IPS DF 6.9 (cell line): ENCODE measurements at regions not wholly inside any gene's neighbourhood (a gene's known extent, or its start where the extent isn't known, plus 50 kb on each side); places are given as distances from the start of the nearest gene placed in this dataset.

Experiments used
- DNase-seq: peaks from one replicate; pipeline ENCODE4 v3.0.0-alpha.2; 2013; ENCODE audit warnings: low read depth, low spot score
- H3K27ac ChIP-seq: one replicate; pipeline ENCODE4 v1.5.1; 2013; ENCODE audit warnings: low read length, control low read depth
- H3K27me3 ChIP-seq: 2 replicates; pipeline ENCODE4 v1.6.1; 2013; ENCODE audit warnings: mild to moderate bottlenecking, low read length; ENCODE audit not compliant: control insufficient read depth, insufficient read depth
- H3K36me3 ChIP-seq: 2 replicates; pipeline ENCODE4 v1.6.1; 2013; ENCODE audit warnings: low read length; ENCODE audit not compliant: control insufficient read depth, insufficient read depth
- H3K4me1 ChIP-seq: 2 replicates; pipeline ENCODE4 v1.6.1; 2013; ENCODE audit warnings: low read length; ENCODE audit not compliant: control insufficient read depth, insufficient read depth
- H3K4me3 ChIP-seq: 2 replicates; pipeline ENCODE4 v1.5.1; 2013; ENCODE audit warnings: mild to moderate bottlenecking, low read length
- H3K9me3 ChIP-seq: 2 replicates; pipeline ENCODE4 v1.6.1; 2013; ENCODE audit warnings: low read length, inconsistent platforms; ENCODE audit not compliant: control insufficient read depth, insufficient read depth
- WGBS: extraction: QIAGEN DNeasy Blood & Tissue Kit; methylation state at CpG from one replicate; pipeline ENCODE4 v1.1.7; 2013; ENCODE audit warnings: mixed read lengths, missing lambda C conversion rate; ENCODE audit not compliant: insufficient read length, insufficient coverage; 5-methylcytosine and 5-hydroxymethylcytosine counted together

DNA sequence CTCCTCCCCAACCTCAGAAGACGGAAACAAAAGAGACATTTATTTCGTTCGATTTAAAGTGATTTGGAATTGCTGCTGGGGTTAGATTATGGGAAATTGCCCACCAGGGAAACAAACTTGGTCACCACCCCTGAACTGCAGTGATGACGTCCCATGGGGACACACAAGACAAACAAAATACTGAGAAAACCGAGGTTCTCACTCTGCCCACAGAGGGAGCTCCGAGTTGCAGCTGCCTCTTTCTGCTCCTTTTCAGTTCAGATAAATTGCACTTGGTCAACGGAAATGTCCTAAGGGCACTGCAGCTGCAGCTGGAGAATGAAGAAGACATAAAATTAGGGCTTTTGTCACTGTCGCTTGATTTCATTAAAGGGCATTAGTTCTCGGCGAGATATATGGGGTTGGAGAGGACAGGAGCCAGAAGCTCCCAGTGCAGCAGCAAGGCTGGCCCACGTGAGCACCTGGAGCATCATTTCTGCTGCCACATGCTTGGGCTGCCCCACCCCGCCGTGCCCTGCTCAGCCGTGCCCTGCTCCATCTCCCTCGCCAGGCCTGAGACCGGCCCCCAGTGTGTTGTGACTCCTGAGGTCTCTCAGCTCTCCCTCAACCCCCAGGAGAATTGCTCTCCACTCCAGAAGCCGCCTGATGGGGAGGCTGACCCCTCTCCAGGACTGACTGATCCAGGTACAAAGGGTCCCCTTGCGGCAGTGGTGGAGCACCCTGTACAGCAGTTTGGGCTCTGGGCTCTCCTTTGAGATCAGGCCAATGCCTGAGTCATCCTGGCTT, 231.7 kb upstream of the AJAP1 start:
- no peak overlapping the region for H3K4me3 ChIP-seq
- peaks cover 20% of the 10 kb centered on the region for H3K9me3 ChIP-seq
- no peaks in the 10 kb centered on the region for H3K4me1 ChIP-seq
- no peaks in the 10 kb centered on the region for H3K27me3 ChIP-seq
- DNase-seq, result no peak
- no CpG with 5 or more reads among the region's 18 CpGs for WGBS
- H3K27ac ChIP-seq, result no peak overlapping the region
- peaks cover 3% of the 10 kb centered on the region; the same call in 1 of the 2 replicates for H3K36me3 ChIP-seq

- no peak overlapping the region for H3K4me3 ChIP-seq
- DNase-seq, result no peak
- no peaks in the 10 kb centered on the region for H3K27me3 ChIP-seq
- H3K4me1 ChIP-seq, result no peaks in the 10 kb centered on the region
- WGBS, result no CpG with 5 or more reads among the region's 8 CpGs
- peaks cover 3% of the 10 kb centered on the region; the same call in 1 of the 2 replicates for H3K36me3 ChIP-seq
- peaks cover 21% of the 10 kb centered on the region for H3K9me3 ChIP-seq
- H3K27ac ChIP-seq, result no peak overlapping the region
Observed at GRCh38 chr1:4424254-4424653, 230.2 kb upstream of the AJAP1 start.

DNA sequence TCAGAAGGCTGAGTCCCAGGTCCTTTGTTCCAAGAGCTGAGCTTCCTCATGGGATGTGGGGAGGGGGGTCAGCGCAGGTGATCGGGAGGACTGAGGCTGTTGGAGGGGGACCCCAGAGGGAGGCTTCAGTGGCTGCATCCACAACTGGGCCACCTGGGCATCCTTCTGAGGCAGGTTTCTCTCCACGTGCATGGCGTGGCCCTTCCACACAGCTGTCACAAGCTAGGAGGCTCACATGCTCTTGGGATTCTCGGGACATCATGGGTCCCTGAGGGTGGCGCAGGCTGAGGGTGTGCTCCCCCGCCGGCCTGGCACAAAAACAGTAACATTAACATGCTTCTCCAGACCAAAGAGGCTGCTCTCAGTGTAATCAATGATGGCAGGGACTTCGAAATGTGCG, 229.6 kb upstream of the AJAP1 start:
- Histone ChIP-seq H3K36me3 (peaks cover 3% of the 10 kb centered on the region; the same call in 1 of the 2 replicates), H3K27ac (no peak overlapping the region), H3K4me3 (no peak overlapping the region), H3K27me3 (no peaks in the 10 kb centered on the region), H3K4me1 (no peaks in the 10 kb centered on the region), H3K9me3 (peaks cover 20% of the 10 kb centered on the region)
- WGBS, result no CpG with 5 or more reads among the region's 10 CpGs
- DNase-seq, result no peak

DNA sequence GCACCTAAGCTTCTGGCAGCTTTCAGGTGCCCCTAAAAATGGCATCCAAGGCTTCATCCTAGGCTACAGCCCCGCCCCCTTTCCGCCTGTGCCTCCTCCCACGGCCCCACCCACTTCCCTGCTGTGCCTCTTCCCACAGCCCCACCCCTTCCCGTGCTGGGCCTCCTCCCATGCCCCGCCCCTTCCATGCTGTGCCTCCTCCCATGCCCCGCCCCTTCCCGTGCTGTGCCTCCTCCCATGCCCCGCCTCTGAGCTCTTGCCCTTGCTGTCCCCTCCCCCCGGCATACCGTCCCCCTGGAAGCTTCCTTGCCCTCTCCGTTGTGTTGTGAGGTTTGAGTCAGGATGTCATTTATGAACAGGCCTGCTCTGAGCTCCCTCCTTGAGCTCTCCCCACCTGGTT, 228.5 kb upstream of the AJAP1 start:
- Histone ChIP-seq H3K36me3 (peaks cover 3% of the 10 kb centered on the region; the same call in 1 of the 2 replicates), H3K4me3 (no peak overlapping the region), H3K27me3 (no peaks in the 10 kb centered on the region), H3K4me1 (no peaks in the 10 kb centered on the region), H3K9me3 (peaks cover 24% of the 10 kb centered on the region), H3K27ac (no peak overlapping the region)
- WGBS, result no CpG with 5 or more reads among the region's 11 CpGs
- DNase-seq, result no peak

DNA sequence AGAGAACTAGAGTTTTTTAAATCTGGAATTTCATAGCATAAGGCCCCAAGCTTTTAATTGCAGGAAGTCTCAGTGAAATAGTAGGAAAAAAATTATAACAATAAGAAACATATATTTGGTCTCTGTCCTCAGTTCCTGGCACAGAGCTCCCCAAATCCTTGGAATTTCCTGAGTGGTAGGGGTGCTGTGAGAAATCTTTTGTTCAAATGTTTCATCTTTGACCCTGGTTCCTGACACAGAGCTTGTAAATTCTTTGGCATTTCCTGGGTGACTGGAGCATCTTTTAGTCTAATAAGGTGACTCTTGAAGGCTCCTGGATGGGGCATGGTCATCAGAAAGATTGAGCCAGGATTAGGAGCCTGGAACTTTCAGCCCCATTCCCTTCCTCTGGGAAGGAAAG, 225.7 kb upstream of the AJAP1 start:
- H3K27me3 ChIP-seq, result no peaks in the 10 kb centered on the region
- no peak overlapping the region for H3K4me3 ChIP-seq
- DNase-seq, result no peak
- peaks cover 28% of the 10 kb centered on the region for H3K9me3 ChIP-seq
- H3K27ac ChIP-seq, result no peak overlapping the region
- no peaks in the 10 kb centered on the region for H3K4me1 ChIP-seq
- H3K36me3 ChIP-seq, result no peaks in the 10 kb centered on the region

DNA sequence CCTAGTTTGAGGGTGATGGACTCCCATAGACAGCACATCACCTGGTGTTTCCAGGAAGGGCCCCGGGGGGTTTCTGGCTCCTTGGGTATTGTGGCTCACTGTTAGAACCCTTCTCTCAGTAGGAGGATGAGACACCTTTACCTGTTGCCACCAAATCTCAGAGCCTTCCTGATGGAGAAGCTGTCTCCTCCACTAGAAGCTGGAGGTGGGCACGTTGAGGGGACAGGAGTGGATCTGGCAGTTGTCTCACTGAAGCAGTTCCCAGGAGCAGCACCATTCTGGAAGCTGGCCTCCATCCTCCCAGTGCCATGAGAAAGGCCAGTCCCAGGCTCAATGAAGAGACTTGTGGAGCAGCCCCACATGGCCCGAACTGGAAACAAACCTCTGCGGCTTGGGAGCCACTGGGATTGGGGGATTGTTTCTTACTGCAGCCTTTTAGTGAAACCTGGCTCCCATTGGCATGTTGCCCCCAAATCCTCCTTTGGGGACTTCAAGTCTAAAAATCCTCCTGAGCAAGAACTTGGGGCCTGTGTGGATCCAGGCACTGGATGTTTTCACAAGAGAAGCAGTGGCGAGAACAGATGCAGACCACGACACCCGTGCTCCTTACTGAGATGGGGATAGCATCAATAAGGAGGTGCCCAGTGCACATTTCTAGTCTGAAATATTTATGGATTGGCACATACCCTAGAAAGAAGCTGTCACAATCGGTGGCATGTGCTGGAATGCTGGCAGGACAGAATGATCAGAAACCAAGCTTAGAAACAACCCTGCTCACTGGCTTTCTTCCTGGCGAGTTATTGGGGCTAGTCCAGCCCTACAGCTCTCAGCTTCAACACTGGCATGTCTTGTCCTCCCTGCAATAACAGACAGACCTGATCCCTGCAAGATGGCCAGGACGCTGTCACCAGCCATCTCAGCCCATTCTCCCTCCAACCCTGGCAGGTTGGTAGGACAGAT, 223.7 kb upstream of the AJAP1 start:
- no peak for DNase-seq
- no CpG with 5 or more reads among the region's 10 CpGs for WGBS
- Histone ChIP-seq H3K27me3 (no peaks in the 10 kb centered on the region), H3K27ac (no peak overlapping the region), H3K4me1 (no peaks in the 10 kb centered on the region), H3K36me3 (no peaks in the 10 kb centered on the region), H3K4me3 (no peak overlapping the region), H3K9me3 (peaks cover 25% of the 10 kb centered on the region)

- no CpG with 5 or more reads among the region's 6 CpGs for WGBS
- H3K4me1 ChIP-seq, result no peaks in the 10 kb centered on the region
Observed at GRCh38 chr1:4431491-4431890, 222.9 kb upstream of the AJAP1 start.

DNA sequence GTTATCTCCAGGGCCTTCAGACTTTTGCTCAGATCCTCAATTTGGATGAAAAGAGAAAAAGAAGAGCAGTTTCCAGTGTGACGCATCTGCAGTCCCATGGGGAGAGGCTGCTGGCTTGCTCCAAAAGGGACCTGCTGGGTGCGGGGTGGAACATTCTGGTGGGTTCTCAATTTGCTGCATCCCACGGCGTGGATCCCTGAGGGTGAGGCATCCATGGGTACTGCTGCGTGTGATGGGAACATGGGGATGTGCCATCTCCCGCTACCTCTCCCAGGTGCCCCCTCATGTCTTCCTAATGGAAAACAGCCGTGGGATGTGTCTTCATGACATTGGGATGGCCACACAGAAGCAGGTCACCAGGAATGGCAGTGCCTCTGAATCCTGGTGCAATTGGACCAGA, 221.3 kb upstream of the AJAP1 start:
- Histone ChIP-seq H3K9me3 (peaks cover 26% of the 10 kb centered on the region), H3K4me3 (no peak overlapping the region), H3K4me1 (no peaks in the 10 kb centered on the region), H3K27ac (no peak overlapping the region), H3K36me3 (no peaks in the 10 kb centered on the region), H3K27me3 (no peaks in the 10 kb centered on the region)
- DNase-seq, result no peak
- WGBS, result no CpG with 5 or more reads among the region's 7 CpGs

More at GRCh38 chr1:4431491-4431890, 222.9 kb upstream of the AJAP1 start:
- Histone ChIP-seq H3K9me3 (peaks cover 28% of the 10 kb centered on the region), H3K27ac (no peak overlapping the region), H3K27me3 (no peaks in the 10 kb centered on the region), H3K36me3 (no peaks in the 10 kb centered on the region), H3K4me3 (no peak overlapping the region)
- DNase-seq, result no peak

DNA sequence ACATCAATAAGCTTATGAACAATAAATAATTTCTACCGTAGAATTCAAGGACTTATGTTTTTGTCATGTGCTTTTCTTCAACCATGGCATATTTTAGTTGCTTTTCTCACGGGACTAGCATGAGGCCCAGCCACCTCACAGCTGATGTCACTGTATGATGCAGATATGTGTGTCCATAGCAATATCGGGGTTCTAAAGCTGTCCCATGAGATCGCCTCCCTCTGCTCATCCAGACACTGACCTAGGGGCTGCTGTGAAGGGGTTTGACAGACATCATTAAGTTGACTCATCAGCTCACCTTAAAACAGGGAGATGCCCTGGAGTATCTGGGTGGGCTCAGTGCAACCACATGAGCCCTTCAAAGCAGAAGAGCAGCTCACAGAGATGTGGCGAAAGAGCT, 210.3 kb upstream of the AJAP1 start:
- DNase-seq, result no peak
- Histone ChIP-seq H3K9me3 (peaks cover 20% of the 10 kb centered on the region), H3K27me3 (no peaks in the 10 kb centered on the region), H3K4me1 (no peaks in the 10 kb centered on the region), H3K27ac (no peak overlapping the region), H3K36me3 (no peaks in the 10 kb centered on the region), H3K4me3 (no peak overlapping the region)
- WGBS, result no CpG with 5 or more reads among the region's 5 CpGs

DNA sequence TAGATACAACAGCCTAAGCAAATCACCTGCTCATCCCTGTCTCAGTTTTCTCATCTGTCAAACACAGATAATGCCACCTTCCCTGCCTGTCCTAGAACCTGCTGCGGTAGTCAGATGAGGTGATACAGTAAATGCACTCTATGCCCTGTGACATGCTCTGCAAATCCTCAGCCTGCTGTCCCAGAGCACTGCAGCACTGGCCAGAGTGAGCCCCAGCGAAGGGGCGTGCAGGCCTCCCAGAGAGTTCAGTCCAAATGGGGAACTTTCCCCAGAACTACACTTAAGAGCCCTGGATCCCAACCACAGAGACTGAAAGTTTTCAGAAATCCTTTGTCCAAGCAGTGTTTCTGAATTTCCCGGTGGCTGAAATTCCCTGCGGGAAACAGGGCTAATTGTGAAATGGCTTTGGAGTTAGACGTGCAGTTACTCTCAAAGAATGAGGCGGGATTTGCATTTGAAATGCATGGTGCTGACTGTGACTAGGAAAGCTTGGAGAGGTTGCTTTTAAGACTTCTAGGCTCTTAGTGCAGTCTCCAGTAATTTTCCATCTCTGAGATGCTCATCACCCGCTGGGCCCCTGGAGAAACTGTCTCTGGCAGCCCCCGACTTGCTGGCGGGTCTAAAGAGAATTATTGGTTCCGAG, 206.5 kb upstream of the AJAP1 start:
- Histone ChIP-seq H3K27me3 (no peaks in the 10 kb centered on the region), H3K27ac (no peak overlapping the region), H3K36me3 (no peaks in the 10 kb centered on the region), H3K4me1 (no peaks in the 10 kb centered on the region), H3K4me3 (no peak overlapping the region), H3K9me3 (peaks cover 19% of the 10 kb centered on the region)
- no CpG with 5 or more reads among the region's 11 CpGs for WGBS
- no peak for DNase-seq
